HEK293 (cell line): ENCODE measurements at regions not wholly inside any gene's neighbourhood (a gene's known extent, or its start where the extent isn't known, plus 50 kb on each side); places are given as distances from the start of the nearest gene placed in this dataset.
A peak's percentile ranks its signal among the peaks of the same experiment; 100 is the strongest.

ENCODE experiments used
- CTCF ChIA-PET: fragments of 350-600 bp; formaldehyde crosslinking; extraction: SDS; loops from one replicate; lab custom pipeline; 2021; ENCODE audit warnings: antibody characterized with exemption; lab: Yijun Ruan, JAX
- POLR2A ChIA-PET: fragments of 300-600 bp; formaldehyde crosslinking; extraction: SDS; loops from one replicate; lab custom pipeline; 2020; ENCODE audit warnings: antibody characterized with exemption, inconsistent platforms; lab: Yijun Ruan, JAX
- H3K27ac ChIP-seq: fragments of 200-500 bp; sonication (Bioruptor generic); 2 replicates; pipeline ENCODE4 v1.5.1; 2014; ENCODE audit warnings: low read depth, low read length, control low read depth, inconsistent platforms; ENCODE audit errors: extremely low read depth
- H3K36me3 ChIP-seq, 2 experiments: fragments of 200-500 bp in 1 of 2; sonication (Bioruptor generic) in 1 of 2; 1 replicate in 1 of 2; 2 replicates in 1 of 2; pipeline ENCODE4 v1.5.1; 2014 to 2017; ENCODE audit warnings: inconsistent platforms in 2 of 2, low read length in 2 of 2; ENCODE audit not compliant: control insufficient read depth in 2 of 2, insufficient read depth in 1 of 2
- H3K4me1 ChIP-seq: fragments of 200-500 bp; sonication (Bioruptor generic); 2 replicates; pipeline ENCODE4 v1.5.1; 2014; ENCODE audit warnings: mild to moderate bottlenecking, low read length, inconsistent platforms; ENCODE audit not compliant: control insufficient read depth, insufficient read depth
- H3K4me3 ChIP-seq: 2 replicates; pipeline ENCODE4 v1.5.1; 2011; ENCODE audit warnings: low read depth, mild to moderate bottlenecking, control low read depth, low read length, moderate library complexity
- H3K9me3 ChIP-seq: fragments of 200-500 bp; sonication (Bioruptor generic); 2 replicates; pipeline ENCODE4 v1.5.1; 2014; ENCODE audit warnings: low read depth, low read length, inconsistent platforms; ENCODE audit not compliant: control insufficient read depth, insufficient read depth
- BCL6B ChIP-seq: fragments of 450-650 bp; formaldehyde crosslinking; IDR thresholded peaks from 2 replicates; pipeline ENCODE4 v1.5.1; 2017; ENCODE audit warnings: missing biosample characterization, missing genetic modification characterization
- KLF8 ChIP-seq: fragments of 450-650 bp; formaldehyde crosslinking; IDR thresholded peaks from 2 replicates; pipeline ENCODE4 v1.5.1; 2016; ENCODE audit warnings: missing biosample characterization, missing genetic modification characterization
- PRDM1 ChIP-seq: fragments of 450-650 bp; formaldehyde crosslinking; IDR thresholded peaks from 2 replicates; pipeline ENCODE4; 2016; ENCODE audit warnings: missing biosample characterization, missing genetic modification characterization
- SALL2 ChIP-seq: fragments of 450-650 bp; formaldehyde crosslinking; IDR thresholded peaks from 2 replicates; pipeline ENCODE4 v1.5.0; 2017; ENCODE audit warnings: missing biosample characterization, mild to moderate bottlenecking, missing genetic modification characterization, borderline replicate concordance
- TRIM28 ChIP-seq: IDR thresholded peaks from 2 replicates; pipeline ENCODE4 v1.6.1; 2011; ENCODE audit warnings: low read length, control low read depth, borderline replicate concordance
- ZFP69B ChIP-seq: fragments of 450-650 bp; formaldehyde crosslinking; IDR thresholded peaks from 2 replicates; pipeline ENCODE4 v1.5.1; 2016; ENCODE audit warnings: missing biosample characterization, missing genetic modification characterization
- ZNF10 ChIP-seq: fragments of 450-650 bp; formaldehyde crosslinking; IDR thresholded peaks from 2 replicates; pipeline ENCODE4 v1.5.1; 2017; ENCODE audit warnings: missing biosample characterization, missing genetic modification characterization
- ZNF140 ChIP-seq: fragments of 450-650 bp; formaldehyde crosslinking; IDR thresholded peaks from 2 replicates; pipeline ENCODE4 v1.5.1; 2016; ENCODE audit warnings: missing biosample characterization, missing genetic modification characterization
- ZNF146 ChIP-seq: fragments of 450-650 bp; formaldehyde crosslinking; IDR thresholded peaks from 2 replicates; pipeline ENCODE4 v1.5.1; 2016; ENCODE audit warnings: missing biosample characterization, missing genetic modification characterization
- ZNF169 ChIP-seq: fragments of 450-650 bp; formaldehyde crosslinking; IDR thresholded peaks from 2 replicates; pipeline ENCODE4 v1.5.1; 2016; ENCODE audit warnings: missing biosample characterization, missing genetic modification characterization
- ZNF19 ChIP-seq: fragments of 450-650 bp; formaldehyde crosslinking; IDR thresholded peaks from 2 replicates; pipeline ENCODE4; 2016; ENCODE audit warnings: missing biosample characterization, missing genetic modification characterization, low read depth
- ZNF274 ChIP-seq, 2 experiments: fragments of 200-500 bp in 1 of 2; fragments of 450-650 bp in 1 of 2; sonication (Bioruptor generic) in 1 of 2; formaldehyde crosslinking in 1 of 2; IDR thresholded peaks; 2 replicates each; pipeline versions ENCODE4 v1.5.1 to v1.6.1; 2014 to 2016; ENCODE audit warnings: borderline replicate concordance in 1 of 2, inconsistent platforms in 1 of 2, low read length in 1 of 2, missing biosample characterization in 1 of 2, missing genetic modification characterization in 1 of 2
- ZNF280D ChIP-seq: fragments of 450-650 bp; formaldehyde crosslinking; IDR thresholded peaks from 2 replicates; pipeline ENCODE4 v1.5.1; 2016; ENCODE audit warnings: missing biosample characterization, missing genetic modification characterization
- ZNF324 ChIP-seq: fragments of 450-650 bp; formaldehyde crosslinking; IDR thresholded peaks from 2 replicates; pipeline ENCODE4 v1.5.1; 2016; ENCODE audit warnings: missing biosample characterization, missing genetic modification characterization
- ZNF518A ChIP-seq: fragments of 450-650 bp; formaldehyde crosslinking; conservative IDR thresholded peaks from 2 replicates; pipeline ENCODE4 v1.5.1; 2016; ENCODE audit warnings: low read depth, missing biosample characterization, missing genetic modification characterization
- ZNF610 ChIP-seq: fragments of 450-650 bp; formaldehyde crosslinking; IDR thresholded peaks from 2 replicates; pipeline ENCODE4 v1.5.1; 2016; ENCODE audit warnings: missing biosample characterization, missing genetic modification characterization, borderline replicate concordance
- ZNF670 ChIP-seq: fragments of 450-650 bp; formaldehyde crosslinking; IDR thresholded peaks from 2 replicates; pipeline ENCODE4 v1.5.1; 2016; ENCODE audit warnings: missing biosample characterization, missing genetic modification characterization, low read depth
- ZNF768 ChIP-seq: fragments of 450-650 bp; formaldehyde crosslinking; IDR thresholded peaks from 2 replicates; pipeline ENCODE4 v1.5.1; 2018; ENCODE audit warnings: missing biosample characterization, mild to moderate bottlenecking, missing genetic modification characterization
- ZNF837 ChIP-seq: fragments of 450-650 bp; formaldehyde crosslinking; IDR thresholded peaks from 2 replicates; pipeline ENCODE4 v1.5.1; 2016; ENCODE audit warnings: missing biosample characterization, missing genetic modification characterization

- TF ChIP-seq ZNF518A (peak; percentile 80), ZNF19 (0 out of 2 replicates have a peak, but pooled peaks have one; percentile 24)
Observed at GRCh38 chr10:120059790-120060189, 167.3 kb downstream of the SEC23IP start (continued).

- TF ChIP-seq ZNF837 (tag by site-specific recombination), result no peak
- no peak for TF ChIP-seq ZNF670
- no peak for TF ChIP-seq BCL6B (tag by site-specific recombination)
- TF ChIP-seq ZNF140 (tag by site-specific recombination), result peak; percentile 98
- Histone ChIP-seq H3K9me3 (no peaks in the 10 kb centered on the region), H3K27ac (no peak overlapping the region), H3K4me3 (no peak overlapping the region), H3K36me3 (no peaks in the 10 kb centered on the region), H3K4me1 (no peaks in the 10 kb centered on the region)
- ChIA-PET POLR2A (no interaction called here), CTCF (no interaction called here)
Observed at GRCh38 chr10:120067427-120067826, 174.9 kb downstream of the SEC23IP start.

- ChIA-PET CTCF (no interaction called here), POLR2A (no interaction called here)
- H3K36me3 ChIP-seq, result no peaks in the 10 kb centered on the region
- H3K4me1 ChIP-seq, result no peaks in the 10 kb centered on the region
- H3K9me3 ChIP-seq, result no peaks in the 10 kb centered on the region
- no peak overlapping the region for H3K27ac ChIP-seq
- no peak overlapping the region for H3K4me3 ChIP-seq
- TF ChIP-seq TRIM28 (no peak), ZNF274 (IDR thresholded peaks at IDR 0.05; ENCODE audit: low read length) (no peak), ZNF274 (tag by site-specific recombination; IDR thresholded peaks at IDR 0.05; ENCODE audit: borderline replicate concordance) (no peak), ZNF768 (no peak), SALL2 (tag by site-specific recombination) (no peak)
Observed at GRCh38 chr10:120069700-120070099, 177.2 kb downstream of the SEC23IP start.

GRCh38 chr10:120075349-120075748 is 182.8 kb downstream of the SEC23IP start:
- H3K36me3 ChIP-seq, result no peaks in the 10 kb centered on the region
- POLR2A ChIA-PET, result no interaction called here

More at GRCh38 chr10:120075349-120075748, 182.8 kb downstream of the SEC23IP start:
- no peak overlapping the region for H3K27ac ChIP-seq
- no peaks in the 10 kb centered on the region for H3K4me1 ChIP-seq
- no peak overlapping the region for H3K4me3 ChIP-seq
- CTCF ChIA-PET, result interaction anchor here (1.1 kb wide), 1 partner anchor 144 kb away, joined by 4 read pairs; no protein-coding TSS in a partner anchor
- no peaks in the 10 kb centered on the region for H3K9me3 ChIP-seq
- TF ChIP-seq PRDM1 (no peak), ZNF610 (tag by site-specific recombination) (no peak), ZNF146 (tag by site-specific recombination) (no peak), ZNF324 (tag by site-specific recombination) (no peak), ZNF169 (tag by site-specific recombination) (no peak), ZNF280D (tag by site-specific recombination) (no peak), ZFP69B (tag by site-specific recombination) (no peak), ZNF10 (tag by site-specific recombination) (no peak), KLF8 (tag by site-specific recombination) (no peak)
